ENCODE measurements at regions not wholly inside any gene's neighbourhood (a gene's known extent, or its start where the extent isn't known, plus 50 kb on each side); places are given as distances from the start of the nearest gene placed in this dataset.

GRCh38 chr1:166395729-166396128 lies 228.9 kb upstream of the FAM78B start:
- TF ChIP-seq RARB (CRISPR knock-in tag; IDR thresholded peaks at IDR 0.05), result no peak
- no peak for TF ChIP-seq TCF4 (CRISPR knock-in tag; IDR thresholded peaks at IDR 0.05; ENCODE audit: borderline replicate concordance)

All from SK-N-SH treated with all-trans-retinoic acid at 6 μM for 48 hours (cell line).